B cell (primary cell): ENCODE measurements at regions not wholly inside any gene's neighbourhood (a gene's known extent, or its start where the extent isn't known, plus 50 kb on each side); places are given as distances from the start of the nearest gene placed in this dataset.
"Not testable (repeated sequence)": the region's sequence is repeated elsewhere in the genome, so short reads cannot be mapped to it uniquely, and the experiment has no call there.

ENCODE experiments used
- ATAC-seq: fragments of 200-7000 bp; cut with Tn5 transposase; one replicate; pipeline ENCODE4 v1.10.0; 2021; ENCODE audit warnings: low read depth, mild to moderate bottlenecking, moderate number of reproducible peaks, moderate library complexity
- CTCF ChIA-PET: fragments of 350-600 bp; sonication (Branson Sonifier 250); formaldehyde crosslinking; loops from one replicate; lab custom pipeline; 2021; ENCODE audit warnings: antibody characterized with exemption, inconsistent platforms; lab: Charles Lee
- POLR2A ChIA-PET: fragments of 350-600 bp; sonication (Branson Sonifier 250); formaldehyde crosslinking; loops from one replicate; lab custom pipeline; 2021; ENCODE audit warnings: antibody characterized with exemption; lab: Charles Lee
- DNase-seq: peaks from one replicate; pipeline ENCODE4 v3.0.0; 2013
- H2AFZ ChIP-seq: 2 replicates; pipeline ENCODE4 v1.6.1; 2012; ENCODE audit warnings: mild to moderate bottlenecking, low read depth, low read length; ENCODE audit not compliant: insufficient read depth, poor library complexity, severe bottlenecking
- H3K27ac ChIP-seq, 2 donors: 1 replicate in 1 of 2; 2 replicates in 1 of 2; pipeline ENCODE4 v1.5.1; 2012 to 2013; ENCODE audit warnings: low read length in 2 of 2, mild to moderate bottlenecking in 2 of 2, moderate library complexity in 1 of 2
- H3K27me3 ChIP-seq, 4 experiments: fragments of 200-600 bp in 1 of 4; sonication (generic) in 1 of 4; replicated peaks in 1 of 4; 1 replicate in 2 of 4; 2 replicates in 2 of 4; pipeline versions ENCODE4 v1.6.1 to v1.7.0; 2013 to 2016; ENCODE audit warnings: low read length in 3 of 4, mild to moderate bottlenecking in 2 of 4, mixed read lengths in 1 of 4, moderate library complexity in 1 of 4; ENCODE audit not compliant: insufficient read depth in 4 of 4, control insufficient read depth in 3 of 4; ENCODE audit errors: control extremely low read depth in 1 of 4
- H3K36me3 ChIP-seq, 2 experiments: replicated peaks in 1 of 2; 1 replicate in 1 of 2; 2 replicates in 1 of 2; pipeline versions ENCODE4 v1.6.1 to v1.7.1; 2013; ENCODE audit warnings: low read length in 1 of 2; ENCODE audit not compliant: insufficient read depth in 2 of 2, control insufficient read depth in 1 of 2; ENCODE audit errors: control extremely low read depth in 1 of 2, extremely low read depth in 1 of 2
- H3K4me1 ChIP-seq, 2 donors: fragments of 200-600 bp in 1 of 2; sonication (generic) in 1 of 2; 1 replicate in 1 of 2; 2 replicates in 1 of 2; pipeline versions ENCODE4 v1.5.1 to v1.6.1; 2013 to 2017; ENCODE audit warnings: low read length in 2 of 2; ENCODE audit not compliant: control insufficient read depth in 2 of 2, insufficient read depth in 2 of 2
- H3K4me2 ChIP-seq: replicated peaks from 2 replicates; pipeline ENCODE3; 2012; ENCODE audit warnings: mild to moderate bottlenecking, low read depth, low read length; ENCODE audit not compliant: poor library complexity, severe bottlenecking
- H3K4me3 ChIP-seq, 5 experiments: fragments of 200-600 bp in 1 of 5; sonication (generic) in 1 of 5; 1 replicate in 3 of 5; 2 replicates in 2 of 5; pipeline versions ENCODE4 v1.5.1 to v1.7.0; 2011 to 2016; ENCODE audit warnings: low read length in 4 of 5, mild to moderate bottlenecking in 4 of 5, low read depth in 2 of 5, control low read depth in 1 of 5, moderate library complexity in 1 of 5; ENCODE audit not compliant: insufficient read depth in 1 of 5; ENCODE audit errors: control extremely low read depth in 1 of 5, extremely low read depth in 1 of 5
- H3K79me2 ChIP-seq: fragments of 200-600 bp; sonication (generic); one replicate; pipeline ENCODE4 v1.6.0; 2016; ENCODE audit warnings: low read length; ENCODE audit not compliant: control insufficient read depth, insufficient read depth
- H3K9ac ChIP-seq: fragments of 200-600 bp; sonication (generic); 2 replicates; pipeline ENCODE4 v1.6.1; 2017; ENCODE audit warnings: mild to moderate bottlenecking, low read length, moderate library complexity
- H3K9me3 ChIP-seq, 3 donors: one replicate each; pipeline versions ENCODE4 v1.6.1 to v1.7.1; 2013; ENCODE audit warnings: low read length in 2 of 3; ENCODE audit not compliant: control insufficient read depth in 2 of 3, insufficient read depth in 1 of 3; ENCODE audit errors: control extremely low read depth in 1 of 3
- H4K20me1 ChIP-seq: 2 replicates; pipeline ENCODE4 v1.6.0; 2012; ENCODE audit warnings: mild to moderate bottlenecking, low read length; ENCODE audit not compliant: insufficient read depth, control insufficient read depth, poor library complexity, severe bottlenecking
- H3K27ac Mint-ChIP-seq: one replicate; pipeline ENCODE4 v1.8.0; 2021; ENCODE audit warnings: mixed read lengths
- H3K27me3 Mint-ChIP-seq: one replicate; pipeline ENCODE4 v1.8.0; 2021; ENCODE audit warnings: mixed read lengths
- H3K4me1 Mint-ChIP-seq: one replicate; pipeline ENCODE4 v1.8.0; 2021; ENCODE audit warnings: mixed read lengths
- H3K4me3 Mint-ChIP-seq: one replicate; pipeline ENCODE4 v1.8.0; 2021; ENCODE audit warnings: mixed read lengths
- H3K9me3 Mint-ChIP-seq: one replicate; pipeline ENCODE4 v1.8.0; 2022; ENCODE audit warnings: mixed read lengths; ENCODE audit not compliant: insufficient read depth
- CTCF ChIP-seq: fragments of 200-600 bp; IDR thresholded peaks from one replicate; pipeline ENCODE4 v1.8.0; 2022; ENCODE audit warnings: antibody characterized with exemption, mild to moderate bottlenecking
- EZH2 ChIP-seq: IDR thresholded peaks from 2 replicates; pipeline ENCODE4 v1.6.1; 2012; ENCODE audit warnings: borderline replicate concordance, low read depth, mild to moderate bottlenecking, moderate library complexity, low read length; ENCODE audit not compliant: insufficient read depth, poor library complexity, severe bottlenecking
- WGBS: methylation state at CpG from one replicate; pipeline ENCODE4 v1.1.5; 2013; ENCODE audit warnings: missing lambda C conversion rate; ENCODE audit not compliant: insufficient coverage; 5-methylcytosine and 5-hydroxymethylcytosine counted together
- intact Hi-C: fragments of 100-400 bp; cut with micrococcal nuclease; formaldehyde crosslinking; loops from one replicate; pipeline ENCODE4 v1.10.0; 2022

- Mint-ChIP-seq H3K9me3 (no peaks in the 10 kb centered on the region), H3K27me3 (no peaks in the 10 kb centered on the region), H3K27ac (no peak overlapping the region), H3K4me1 (no peaks in the 10 kb centered on the region), H3K4me3 (no peak overlapping the region)
- ChIA-PET CTCF (no interaction called here), POLR2A (no interaction called here)
- Histone ChIP-seq H3K4me1 (no peaks in the 10 kb centered on the region), H3K9ac (no peak overlapping the region), H2AFZ (no peak overlapping the region), H3K4me3 (no peak overlapping the region), H3K9me3 (no peaks in the 10 kb centered on the region), H3K36me3 (no peaks in the 10 kb centered on the region), H3K27ac (no peak overlapping the region), H3K4me2 (no peak overlapping the region), H3K79me2 (no peaks in the 10 kb centered on the region), H3K27me3 (no peaks in the 10 kb centered on the region), H4K20me1 (no peaks in the 10 kb centered on the region)
- intact Hi-C loops, result no loop called here
- TF ChIP-seq CTCF (no peak), EZH2 (no peak)
- WGBS, result 84% methylated on average over 7 of the region's 8 CpGs
- ATAC-seq (no peak), DNase-seq (no peak)
Observed at GRCh38 chr11:33949252-33949913, 57.5 kb upstream of the LMO2 start.

- ATAC-seq (no peak), DNase-seq (no peak)
- Histone ChIP-seq H4K20me1 (no peaks in the 10 kb centered on the region), H3K4me1 (peaks cover 0 to 4% of the 10 kb centered on the region in 2 donors), H3K9me3 (no peaks in the 10 kb centered on the region), H3K27ac (no peak overlapping the region), H3K79me2 (no peaks in the 10 kb centered on the region), H2AFZ (no peak overlapping the region), H3K27me3 (no peaks in the 10 kb centered on the region), H3K4me2 (no peak overlapping the region), H3K36me3 (no peaks in the 10 kb centered on the region), H3K9ac (no peak overlapping the region), H3K4me3 (no peak overlapping the region)
- intact Hi-C loops, result no loop called here
- no peak overlapping the region for H3K27ac Mint-ChIP-seq
- no peaks in the 10 kb centered on the region for H3K27me3 Mint-ChIP-seq
- CTCF ChIA-PET, result no interaction called here
- no peaks in the 10 kb centered on the region for H3K9me3 Mint-ChIP-seq
- no peak for TF ChIP-seq EZH2
- no peak for TF ChIP-seq CTCF
- POLR2A ChIA-PET, result no interaction called here
- H3K4me1 Mint-ChIP-seq, result peaks cover 4% of the 10 kb centered on the region
- no peak overlapping the region for H3K4me3 Mint-ChIP-seq
- WGBS, result 33% methylated on average over 1 of the region's 2 CpGs
Observed at GRCh38 chr11:33948494-33948893, 56.6 kb upstream of the LMO2 start.

GRCh38 chr11:33947918-33948317 lies 56.0 kb upstream of the LMO2 start:
- not testable (repeated sequence) for H3K4me2 ChIP-seq, H4K20me1 ChIP-seq

More at GRCh38 chr11:33947918-33948317, 56.0 kb upstream of the LMO2 start:
- H3K9ac ChIP-seq, H3K27me3 ChIP-seq, ATAC-seq, intact Hi-C loops, H3K9me3 Mint-ChIP-seq, H3K79me2 ChIP-seq, H3K4me3 ChIP-seq, POLR2A ChIA-PET, H3K27ac ChIP-seq, H3K4me3 Mint-ChIP-seq, DNase-seq, H3K27ac Mint-ChIP-seq, H2AFZ ChIP-seq, H3K36me3 ChIP-seq, H3K27me3 Mint-ChIP-seq, H3K9me3 ChIP-seq: not testable (repeated sequence)
- peaks cover 5 to 10% of the 10 kb centered on the region in 2 donors for H3K4me1 ChIP-seq
- H3K4me1 Mint-ChIP-seq, result peaks cover 10% of the 10 kb centered on the region
- CTCF ChIA-PET, result interaction anchor here (0.9 kb wide), 1 partner anchor 40 kb away, joined by 3 read pairs; no protein-coding TSS in a partner anchor
- no CpG with 5 or more reads among the region's 5 CpGs for WGBS
